CD4-positive, alpha-beta T cell (primary cell): ENCODE measurements at regions not wholly inside any gene's neighbourhood (a gene's known extent, or its start where the extent isn't known, plus 50 kb on each side); places are given as distances from the start of the nearest gene placed in this dataset.

Experiments used
- ATAC-seq: fragments of 200-7000 bp; cut with Tn5 transposase; one replicate; pipeline ENCODE4 v1.10.0; 2022; ENCODE audit warnings: mild to moderate bottlenecking; ENCODE audit not compliant: poor library complexity
- CTCF ChIA-PET: fragments of 350-600 bp; sonication (Branson Sonifier 250); formaldehyde crosslinking; loops from one replicate; lab custom pipeline; 2021; ENCODE audit warnings: antibody characterized with exemption, inconsistent platforms; lab: Charles Lee
- POLR2A ChIA-PET: fragments of 350-600 bp; sonication (Branson Sonifier 250); formaldehyde crosslinking; loops from one replicate; lab custom pipeline; 2021; ENCODE audit warnings: antibody characterized with exemption, inconsistent platforms; lab: Charles Lee
- DNase-seq, 14 experiments: peaks; one replicate each; pipeline ENCODE4 v3.0.0-alpha.2; 2013 to 2020; ENCODE audit warnings: mixed read lengths in 2 of 14
- H3K27ac ChIP-seq, 2 donors: one replicate each; pipeline versions ENCODE4 v1.5.1 to v1.7.0; 2013; ENCODE audit warnings: low read length in 2 of 2, low read depth in 1 of 2, mild to moderate bottlenecking in 1 of 2
- H3K27me3 ChIP-seq, 2 experiments: 1 replicate in 1 of 2; 2 replicates in 1 of 2; pipeline versions ENCODE4 v1.6.1 to v1.7.0; 2013; ENCODE audit warnings: low read length in 2 of 2, control low read depth in 1 of 2, mild to moderate bottlenecking in 1 of 2, moderate library complexity in 1 of 2; ENCODE audit not compliant: insufficient read depth in 2 of 2, control insufficient read depth in 1 of 2
- H3K36me3 ChIP-seq: one replicate; pipeline ENCODE4 v1.6.1; 2013; ENCODE audit warnings: low read length, control low read depth; ENCODE audit not compliant: insufficient read depth
- H3K4me1 ChIP-seq: one replicate; pipeline ENCODE4 v1.6.1; 2013; ENCODE audit warnings: low read length, control low read depth; ENCODE audit not compliant: insufficient read depth
- H3K4me3 ChIP-seq: one replicate; pipeline ENCODE4 v1.5.1; 2013; ENCODE audit warnings: mild to moderate bottlenecking, low read length, moderate library complexity
- H3K9me3 ChIP-seq, 2 experiments: 1 replicate in 1 of 2; 2 replicates in 1 of 2; pipeline versions ENCODE4 v1.6.1 to v1.7.0; 2013; ENCODE audit warnings: low read length in 2 of 2, mild to moderate bottlenecking in 2 of 2, control low read depth in 1 of 2, moderate library complexity in 1 of 2; ENCODE audit not compliant: control insufficient read depth in 1 of 2, insufficient read depth in 1 of 2
- H3K27ac Mint-ChIP-seq: one replicate; pipeline ENCODE4 v1.8.0; 2020; ENCODE audit warnings: mixed read lengths
- H3K27me3 Mint-ChIP-seq: one replicate; pipeline ENCODE4 v1.8.0; 2021; ENCODE audit warnings: mixed read lengths
- H3K36me3 Mint-ChIP-seq: one replicate; pipeline ENCODE4 v1.8.0; 2021; ENCODE audit warnings: low read depth, mixed read lengths
- H3K4me1 Mint-ChIP-seq: one replicate; pipeline ENCODE4 v1.8.0; 2021; ENCODE audit warnings: low read depth, mixed read lengths
- H3K4me3 Mint-ChIP-seq: one replicate; pipeline ENCODE4 v1.8.0; 2020; ENCODE audit warnings: mild to moderate bottlenecking, mixed read lengths
- H3K9me3 Mint-ChIP-seq: one replicate; pipeline ENCODE4 v1.8.0; 2020; ENCODE audit warnings: mixed read lengths
- intact Hi-C, 2 experiments: fragments of 100-400 bp; cut with DNase I in 1 of 2; cut with micrococcal nuclease in 1 of 2; formaldehyde crosslinking; loops; one replicate each; pipeline versions ENCODE4 v1.15.1 to v1.9.0; 2023 to 2025; cut with DNase I, micrococcal nuclease
- TF ChIP-seq, protein P1 (sequence below): fragments of 200-600 bp; IDR thresholded peaks from one replicate; pipeline ENCODE4 v1.8.0; 2022; ENCODE audit warnings: antibody characterized with exemption, mild to moderate bottlenecking

- peaks cover 0 to 16% of the 10 kb centered on the region in 2 experiments for H3K9me3 ChIP-seq
- no peak for DNase-seq
- H3K27ac ChIP-seq = no peak overlapping the region
- Mint-ChIP-seq H3K36me3 (no peaks in the 10 kb centered on the region), H3K27ac (no peak overlapping the region), H3K4me3 (no peak overlapping the region), H3K4me1 (no peaks in the 10 kb centered on the region), H3K9me3 (peaks cover 5% of the 10 kb centered on the region), H3K27me3 (no peaks in the 10 kb centered on the region)
- H3K4me3 ChIP-seq = no peak overlapping the region
- TF ChIP-seq, protein P1, sequence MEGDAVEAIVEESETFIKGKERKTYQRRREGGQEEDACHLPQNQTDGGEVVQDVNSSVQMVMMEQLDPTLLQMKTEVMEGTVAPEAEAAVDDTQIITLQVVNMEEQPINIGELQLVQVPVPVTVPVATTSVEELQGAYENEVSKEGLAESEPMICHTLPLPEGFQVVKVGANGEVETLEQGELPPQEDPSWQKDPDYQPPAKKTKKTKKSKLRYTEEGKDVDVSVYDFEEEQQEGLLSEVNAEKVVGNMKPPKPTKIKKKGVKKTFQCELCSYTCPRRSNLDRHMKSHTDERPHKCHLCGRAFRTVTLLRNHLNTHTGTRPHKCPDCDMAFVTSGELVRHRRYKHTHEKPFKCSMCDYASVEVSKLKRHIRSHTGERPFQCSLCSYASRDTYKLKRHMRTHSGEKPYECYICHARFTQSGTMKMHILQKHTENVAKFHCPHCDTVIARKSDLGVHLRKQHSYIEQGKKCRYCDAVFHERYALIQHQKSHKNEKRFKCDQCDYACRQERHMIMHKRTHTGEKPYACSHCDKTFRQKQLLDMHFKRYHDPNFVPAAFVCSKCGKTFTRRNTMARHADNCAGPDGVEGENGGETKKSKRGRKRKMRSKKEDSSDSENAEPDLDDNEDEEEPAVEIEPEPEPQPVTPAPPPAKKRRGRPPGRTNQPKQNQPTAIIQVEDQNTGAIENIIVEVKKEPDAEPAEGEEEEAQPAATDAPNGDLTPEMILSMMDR = no peak
- intact Hi-C loops = no loop called here
- no peaks in the 10 kb centered on the region for H3K36me3 ChIP-seq
- no peaks in the 10 kb centered on the region for H3K27me3 ChIP-seq
- CTCF ChIA-PET = no interaction called here
- POLR2A ChIA-PET = no interaction called here
- no peak for ATAC-seq
- no peaks in the 10 kb centered on the region for H3K4me1 ChIP-seq
Observed at GRCh38 chr5:4531756-4532704, 608.1 kb upstream of the ADAMTS16 start.

DNA sequence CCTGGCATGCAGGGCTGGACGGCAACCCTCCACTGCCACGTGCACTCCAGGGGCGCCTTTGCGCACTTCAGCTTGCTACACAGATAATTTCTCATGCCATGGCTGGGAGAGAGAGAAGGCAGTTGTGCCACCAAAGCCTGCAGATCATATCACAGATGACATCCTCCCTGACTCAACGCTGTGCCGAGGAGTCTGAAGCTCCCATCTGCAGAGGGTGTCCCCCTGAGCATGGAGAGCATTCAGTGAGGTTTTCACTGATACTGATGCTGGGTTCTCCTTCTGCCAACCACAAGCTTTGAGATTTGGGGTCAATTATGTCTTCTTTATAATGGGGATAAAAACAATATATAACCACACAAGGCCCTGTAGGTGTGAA is 607.4 kb upstream of the ADAMTS16 start:
- ATAC-seq = no peak
- H3K27me3 Mint-ChIP-seq = no peaks in the 10 kb centered on the region
- DNase-seq = no peak
- H3K9me3 Mint-ChIP-seq = peaks cover 5% of the 10 kb centered on the region
- CTCF ChIA-PET = no interaction called here
- Histone ChIP-seq H3K4me3 (no peak overlapping the region), H3K27ac (no peak overlapping the region), H3K27me3 (no peaks in the 10 kb centered on the region), H3K4me1 (no peaks in the 10 kb centered on the region), H3K36me3 (no peaks in the 10 kb centered on the region), H3K9me3 (peaks cover 0 to 20% of the 10 kb centered on the region in 2 experiments)
- no peaks in the 10 kb centered on the region for H3K4me1 Mint-ChIP-seq
- POLR2A ChIA-PET = no interaction called here
- H3K36me3 Mint-ChIP-seq = no peaks in the 10 kb centered on the region
- no peak overlapping the region for H3K27ac Mint-ChIP-seq
- TF ChIP-seq, protein P1 = no peak
- intact Hi-C loops = no loop called here
- H3K4me3 Mint-ChIP-seq = no peak overlapping the region

DNA sequence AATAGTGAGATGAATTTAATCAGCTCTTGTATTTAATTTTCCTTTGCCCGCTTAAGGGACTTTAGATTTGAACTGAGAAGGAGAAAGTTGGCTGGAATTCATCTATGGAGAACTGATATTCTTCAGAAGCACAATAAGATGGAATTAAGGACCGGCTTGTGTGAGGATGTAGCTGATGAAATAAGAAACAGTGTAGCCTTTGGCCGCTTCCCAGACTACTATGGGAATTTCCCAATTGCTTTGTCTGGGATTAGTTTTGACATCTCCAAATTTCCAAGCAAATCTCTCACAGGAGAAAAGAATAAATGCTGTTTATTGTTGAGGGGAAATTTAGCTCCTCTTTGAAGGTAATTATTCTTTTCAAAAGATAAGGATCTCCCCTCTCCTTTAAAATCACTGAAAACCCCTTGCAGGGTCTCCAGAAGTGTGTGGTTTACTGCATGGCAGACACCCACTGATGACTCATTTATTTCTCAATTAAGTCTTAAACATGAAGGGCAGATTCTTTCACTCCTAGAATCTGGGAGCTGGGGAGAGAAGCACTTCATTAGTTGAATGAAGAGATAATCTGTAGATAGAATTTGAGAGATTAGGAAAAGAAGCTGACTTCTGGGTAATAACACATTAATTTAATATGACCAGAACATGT is 606.5 kb upstream of the ADAMTS16 start:
- ATAC-seq = no peak
- H3K4me1 Mint-ChIP-seq = no peaks in the 10 kb centered on the region
- CTCF ChIA-PET = no interaction called here
- no peak for DNase-seq
- no peaks in the 10 kb centered on the region for H3K36me3 ChIP-seq
- intact Hi-C loops = no loop called here
- peaks cover 0 to 22% of the 10 kb centered on the region in 2 experiments for H3K9me3 ChIP-seq
- H3K27ac ChIP-seq = no peak overlapping the region
- no peaks in the 10 kb centered on the region for H3K27me3 ChIP-seq
- no peak overlapping the region for H3K4me3 Mint-ChIP-seq
- no peaks in the 10 kb centered on the region for H3K27me3 Mint-ChIP-seq
- no peak overlapping the region for H3K4me3 ChIP-seq
- H3K27ac Mint-ChIP-seq = no peak overlapping the region
- peaks cover 5% of the 10 kb centered on the region for H3K9me3 Mint-ChIP-seq
- no peaks in the 10 kb centered on the region for H3K36me3 Mint-ChIP-seq
- no peaks in the 10 kb centered on the region for H3K4me1 ChIP-seq
- POLR2A ChIA-PET = no interaction called here
- TF ChIP-seq, protein P1 = no peak
